Upper lobe of right lung (tissue), 1 donor: ENCODE measurements at regions not wholly inside any gene's neighbourhood (a gene's known extent, or its start where the extent isn't known, plus 50 kb on each side); places are given as distances from the start of the nearest gene placed in this dataset.
A peak's percentile ranks its signal among the peaks of the same experiment; 100 is the strongest.

ENCODE experiments used
- ATAC-seq: fragments of 200-7000 bp; cut with Tn5 transposase; one replicate; pipeline ENCODE4 v1.9.1; 2020; ENCODE audit warnings: mild to moderate bottlenecking, moderate library complexity
- DNase-seq: peaks from one replicate; pipeline ENCODE4 v3.0.0-alpha.2; 2020
- H3K27ac ChIP-seq: fragments of 200-600 bp; one replicate; pipeline ENCODE4 v1.8.0; 2022
- H3K27me3 ChIP-seq: fragments of 200-600 bp; one replicate; pipeline ENCODE4 v1.8.0; 2022; ENCODE audit warnings: mild to moderate bottlenecking
- H3K36me3 ChIP-seq: fragments of 200-600 bp; one replicate; pipeline ENCODE4 v1.8.0; 2022
- H3K4me1 ChIP-seq: fragments of 200-600 bp; one replicate; pipeline ENCODE4 v1.8.0; 2022
- H3K4me3 ChIP-seq: fragments of 200-600 bp; one replicate; pipeline ENCODE4 v1.8.0; 2022; ENCODE audit warnings: mild to moderate bottlenecking
- H3K9me3 ChIP-seq: fragments of 200-600 bp; one replicate; pipeline ENCODE4 v1.8.0; 2022
- CTCF ChIP-seq: fragments of 200-600 bp; IDR thresholded peaks from one replicate; pipeline ENCODE4 v1.8.0; 2022; ENCODE audit warnings: antibody characterized with exemption
- intact Hi-C: fragments of 100-400 bp; cut with DNase I; formaldehyde crosslinking; loops from one replicate; pipeline ENCODE4 v1.11.0; 2022
- donor health status: DM: no; HTN: yes; CAD: no; lungs with severe emphysema.

- TF ChIP-seq CTCF, result no peak
- H3K4me1 ChIP-seq, result no peaks in the 10 kb centered on the region
- intact Hi-C loops, result no loop called here
- H3K27me3 ChIP-seq, result no peaks in the 10 kb centered on the region
- H3K36me3 ChIP-seq, result no peaks in the 10 kb centered on the region
- H3K9me3 ChIP-seq, result no peaks in the 10 kb centered on the region
- H3K27ac ChIP-seq, result no peak overlapping the region
- ATAC-seq (no peak), DNase-seq (no peak)
- no peak overlapping the region for H3K4me3 ChIP-seq
These were observed 349.8 kb downstream of the TCERG1L start for GRCh38 chr10:130961506-130962239.

- Histone ChIP-seq H3K9me3 (no peaks in the 10 kb centered on the region), H3K27me3 (no peaks in the 10 kb centered on the region), H3K36me3 (no peaks in the 10 kb centered on the region), H3K4me1 (no peaks in the 10 kb centered on the region), H3K27ac (no peak overlapping the region), H3K4me3 (no peak overlapping the region)
- no peak for DNase-seq
- no peak for TF ChIP-seq CTCF
- intact Hi-C loops, result no loop called here
- no peak for ATAC-seq
These were observed 349.1 kb downstream of the TCERG1L start for GRCh38 chr10:130962240-130963051.

- DNase-seq, result no peak
These were observed 348.5 kb downstream of the TCERG1L start for GRCh38 chr10:130963052-130963393.

GRCh38 chr10:130963786-130964522, 347.6 kb downstream of the TCERG1L start:
- ATAC-seq, result no peak
- no peaks in the 10 kb centered on the region for H3K9me3 ChIP-seq
- H3K4me3 ChIP-seq, result no peak overlapping the region
- TF ChIP-seq CTCF, result no peak
- intact Hi-C loops, result no loop called here
- H3K27me3 ChIP-seq, result peaks cover 4% of the 10 kb centered on the region
- H3K4me1 ChIP-seq, result no peaks in the 10 kb centered on the region
- no peak overlapping the region for H3K27ac ChIP-seq
- no peaks in the 10 kb centered on the region for H3K36me3 ChIP-seq
- no peak for DNase-seq

More at GRCh38 chr10:130963052-130963393, 348.5 kb downstream of the TCERG1L start:
- no peaks in the 10 kb centered on the region for H3K36me3 ChIP-seq
- no peaks in the 10 kb centered on the region for H3K4me1 ChIP-seq
- no peak for TF ChIP-seq CTCF
- no peak overlapping the region for H3K4me3 ChIP-seq
- intact Hi-C loops, result no loop called here
- H3K27ac ChIP-seq, result no peak overlapping the region
- H3K27me3 ChIP-seq, result peaks cover 2% of the 10 kb centered on the region
- no peaks in the 10 kb centered on the region for H3K9me3 ChIP-seq
- peak; percentile 9 for ATAC-seq

GRCh38 chr10:130964771-130965170, 346.8 kb downstream of the TCERG1L start:
- DNase-seq (no peak), ATAC-seq (no peak)
- Histone ChIP-seq H3K4me3 (no peak overlapping the region), H3K36me3 (no peaks in the 10 kb centered on the region), H3K9me3 (no peaks in the 10 kb centered on the region), H3K27me3 (peaks cover 4% of the 10 kb centered on the region), H3K27ac (no peak overlapping the region), H3K4me1 (no peaks in the 10 kb centered on the region)
- TF ChIP-seq CTCF, result no peak
- intact Hi-C loops, result no loop called here
